ENCODE measurements at regions not wholly inside any gene's neighbourhood (a gene's known extent, or its start where the extent isn't known, plus 50 kb on each side); places are given as distances from the start of the nearest gene placed in this dataset.
"Not testable (repeated sequence)": the region's sequence is repeated elsewhere in the genome, so short reads cannot be mapped to it uniquely, and the experiment has no call there.

GRCh38 chr5:82881571-82882174, 195.5 kb downstream of the TMEM167A start:
- no peak for TF ChIP-seq CTCF (IDR thresholded peaks at IDR 0.05; ENCODE audit: insufficient read depth, low read depth, low read length)
- no peak for DNase-seq (ENCODE audit: low read depth)
- no peak overlapping the region for H3K4me3 ChIP-seq (ENCODE audit: low read depth, low read length)

GRCh38 chr5:82879089-82879488, 198.1 kb downstream of the TMEM167A start:
- no peak overlapping the region for H3K4me3 ChIP-seq (ENCODE audit: low read depth, low read length)

GRCh38 chr5:82873452-82873851, 203.7 kb downstream of the TMEM167A start:
- TF ChIP-seq CTCF (IDR thresholded peaks at IDR 0.05; ENCODE audit: insufficient read depth, low read depth, low read length) = no peak
- DNase-seq (ENCODE audit: low read depth) = no peak
- H3K4me3 ChIP-seq (ENCODE audit: low read depth, low read length) = no peak overlapping the region

More at GRCh38 chr5:82879089-82879488, 198.1 kb downstream of the TMEM167A start:
- no peak for TF ChIP-seq CTCF (IDR thresholded peaks at IDR 0.05; ENCODE audit: insufficient read depth, low read depth, low read length)
- no peak for DNase-seq (ENCODE audit: low read depth)

- H3K4me3 ChIP-seq (ENCODE audit: low read depth, low read length); DNase-seq (ENCODE audit: low read depth): not testable (repeated sequence)
Measured at GRCh38 chr5:82872321-82873288, 204.6 kb downstream of the TMEM167A start.

GRCh38 chr5:82865625-82866024, 211.6 kb downstream of the TMEM167A start:
- no peak for TF ChIP-seq CTCF (IDR thresholded peaks at IDR 0.05; ENCODE audit: insufficient read depth, low read depth, low read length)

GRCh38 chr5:82863266-82863665, 213.9 kb downstream of the TMEM167A start:
- DNase-seq (ENCODE audit: low read depth) = no peak
- no peak overlapping the region for H3K4me3 ChIP-seq (ENCODE audit: low read depth, low read length)
- no peak for TF ChIP-seq CTCF (IDR thresholded peaks at IDR 0.05; ENCODE audit: insufficient read depth, low read depth, low read length)

More at GRCh38 chr5:82865625-82866024, 211.6 kb downstream of the TMEM167A start:
- no peak overlapping the region for H3K4me3 ChIP-seq (ENCODE audit: low read depth, low read length)
- DNase-seq (ENCODE audit: low read depth) = no peak

- DNase-seq (ENCODE audit: low read depth) = no peak
Measured at GRCh38 chr5:82862711-82863110, 214.5 kb downstream of the TMEM167A start.

More at GRCh38 chr5:82862711-82863110, 214.5 kb downstream of the TMEM167A start:
- TF ChIP-seq CTCF (IDR thresholded peaks at IDR 0.05; ENCODE audit: insufficient read depth, low read depth, low read length) = no peak
- no peak overlapping the region for H3K4me3 ChIP-seq (ENCODE audit: low read depth, low read length)
